ENCODE measurements at regions not wholly inside any gene's neighbourhood (a gene's known extent, or its start where the extent isn't known, plus 50 kb on each side); places are given as distances from the start of the nearest gene placed in this dataset.
A peak's percentile ranks its signal among the peaks of the same experiment; 100 is the strongest.

DNA sequence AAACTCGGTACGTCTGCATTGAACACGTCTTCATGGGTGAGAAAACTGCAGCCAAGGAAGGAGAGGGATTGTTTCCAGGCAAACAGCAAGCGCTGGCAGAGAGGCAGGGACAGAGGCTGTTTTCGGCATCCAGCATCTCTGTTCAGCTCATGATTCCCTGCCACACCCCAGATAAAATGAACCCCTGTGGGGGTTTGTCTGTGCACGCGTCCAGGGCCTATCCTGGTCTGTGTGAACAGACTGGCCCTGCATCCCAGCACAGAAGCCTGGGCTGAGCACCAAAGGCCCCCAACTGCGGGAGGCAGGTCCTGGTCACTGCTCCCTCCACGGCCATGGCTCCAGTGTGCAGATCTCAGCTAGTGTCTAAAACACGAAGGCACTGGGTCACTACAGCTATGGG, 83.3 kb upstream of the FAM20C start:
- DNase-seq (ENCODE audit: low spot score in 2 of 2): no peak
- intact Hi-C loops (cut with DNase I): no loop called here
- TF ChIP-seq, protein P1, sequence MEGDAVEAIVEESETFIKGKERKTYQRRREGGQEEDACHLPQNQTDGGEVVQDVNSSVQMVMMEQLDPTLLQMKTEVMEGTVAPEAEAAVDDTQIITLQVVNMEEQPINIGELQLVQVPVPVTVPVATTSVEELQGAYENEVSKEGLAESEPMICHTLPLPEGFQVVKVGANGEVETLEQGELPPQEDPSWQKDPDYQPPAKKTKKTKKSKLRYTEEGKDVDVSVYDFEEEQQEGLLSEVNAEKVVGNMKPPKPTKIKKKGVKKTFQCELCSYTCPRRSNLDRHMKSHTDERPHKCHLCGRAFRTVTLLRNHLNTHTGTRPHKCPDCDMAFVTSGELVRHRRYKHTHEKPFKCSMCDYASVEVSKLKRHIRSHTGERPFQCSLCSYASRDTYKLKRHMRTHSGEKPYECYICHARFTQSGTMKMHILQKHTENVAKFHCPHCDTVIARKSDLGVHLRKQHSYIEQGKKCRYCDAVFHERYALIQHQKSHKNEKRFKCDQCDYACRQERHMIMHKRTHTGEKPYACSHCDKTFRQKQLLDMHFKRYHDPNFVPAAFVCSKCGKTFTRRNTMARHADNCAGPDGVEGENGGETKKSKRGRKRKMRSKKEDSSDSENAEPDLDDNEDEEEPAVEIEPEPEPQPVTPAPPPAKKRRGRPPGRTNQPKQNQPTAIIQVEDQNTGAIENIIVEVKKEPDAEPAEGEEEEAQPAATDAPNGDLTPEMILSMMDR (IDR thresholded peaks at IDR 0.05): no peak

DNA sequence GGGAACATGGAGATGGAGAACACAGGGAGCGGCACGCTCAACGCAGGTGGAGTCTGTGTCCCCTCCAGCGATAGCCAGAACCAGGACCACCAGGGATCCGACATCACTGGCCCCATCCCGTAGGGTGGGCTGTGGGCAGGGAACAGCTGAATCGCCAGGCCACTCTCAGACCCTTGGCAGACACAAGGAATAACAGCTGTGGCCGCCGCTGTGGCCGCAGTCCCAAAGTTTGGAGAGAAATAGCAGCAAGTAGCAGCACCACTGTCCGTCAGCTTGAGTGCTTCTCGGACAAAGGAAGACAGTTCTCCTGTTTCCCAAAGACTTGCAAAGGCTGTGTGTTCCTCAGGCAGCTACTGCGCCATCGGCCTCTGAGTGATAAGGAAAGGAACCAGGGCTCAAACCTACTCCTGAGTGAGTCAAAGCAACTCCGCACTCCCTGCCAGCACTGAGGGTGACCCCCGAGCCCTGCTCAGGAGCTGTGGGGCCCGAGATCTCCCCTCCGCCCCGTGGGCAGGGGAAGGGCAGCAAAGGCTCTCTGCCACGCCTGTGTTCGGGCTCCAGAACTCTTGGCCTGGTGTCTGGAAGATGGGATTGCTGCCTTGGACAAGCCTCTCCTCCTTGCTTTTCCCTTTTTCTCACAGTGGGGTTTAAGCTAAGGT, 82.3 kb upstream of the FAM20C start:
- Histone ChIP-seq H3K4me3 (no peak overlapping the region), H3K4me1 (no peaks in the 10 kb centered on the region), H3K9me3 (peaks cover 0 to 9% of the 10 kb centered on the region in 2 donors), H3K36me3 (no peaks in the 10 kb centered on the region), H3K27ac (no peak overlapping the region), H3K27me3 (no peaks in the 10 kb centered on the region)
- intact Hi-C loops (cut with DNase I): no loop called here
- TF ChIP-seq, protein P1 (IDR thresholded peaks at IDR 0.05): no peak
- DNase-seq (ENCODE audit: low spot score in 2 of 2): peak in 1 of 2 donors; percentile 55

More for the DNA sequence above, 83.3 kb upstream of the FAM20C start:
- Histone ChIP-seq H3K4me1 (no peaks in the 10 kb centered on the region), H3K27ac (no peak overlapping the region), H3K36me3 (no peaks in the 10 kb centered on the region), H3K9me3 (peaks cover 0 to 9% of the 10 kb centered on the region in 2 donors), H3K27me3 (no peaks in the 10 kb centered on the region), H3K4me3 (no peak overlapping the region)

DNA sequence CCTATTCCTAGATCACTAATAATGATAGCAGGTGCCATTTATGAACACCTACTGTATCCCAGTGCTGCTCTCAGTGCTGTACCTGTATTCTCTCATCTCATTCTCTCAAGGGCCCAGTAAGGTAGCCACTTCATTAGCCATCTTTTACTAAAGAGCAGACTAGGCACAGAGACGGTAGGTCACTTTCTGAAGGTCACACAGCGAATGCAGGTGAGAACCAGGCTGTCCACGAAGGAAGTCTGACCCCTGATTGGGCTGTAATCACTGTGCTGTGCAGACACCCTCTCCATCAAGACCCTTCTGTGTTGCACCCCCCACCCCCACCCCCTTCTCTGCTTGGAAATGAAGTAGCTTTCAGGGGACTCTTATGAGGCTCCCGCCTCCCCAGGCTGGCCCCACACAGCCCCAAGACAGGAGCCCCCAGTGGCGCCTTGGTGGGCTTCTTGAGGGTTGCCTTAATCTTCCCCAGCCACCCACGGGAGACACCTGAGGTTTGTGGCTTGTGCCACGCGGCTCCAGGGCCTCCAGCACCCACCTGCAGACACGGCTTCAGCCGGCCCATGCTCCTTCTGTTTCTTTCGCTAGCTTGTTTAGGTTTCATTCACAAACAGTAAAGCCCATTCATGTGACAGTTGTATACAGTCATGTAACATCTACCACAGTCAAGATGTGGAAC, 81.7 kb upstream of the FAM20C start:
- Histone ChIP-seq H3K4me3 (no peak overlapping the region), H3K9me3 (peaks cover 0 to 9% of the 10 kb centered on the region in 2 donors), H3K4me1 (no peaks in the 10 kb centered on the region), H3K36me3 (no peaks in the 10 kb centered on the region), H3K27me3 (no peaks in the 10 kb centered on the region), H3K27ac (no peak overlapping the region)
- intact Hi-C loops (cut with DNase I): no loop called here
- no peak for DNase-seq (ENCODE audit: low spot score in 2 of 2)
- TF ChIP-seq, protein P1 (IDR thresholded peaks at IDR 0.05): no peak

DNA sequence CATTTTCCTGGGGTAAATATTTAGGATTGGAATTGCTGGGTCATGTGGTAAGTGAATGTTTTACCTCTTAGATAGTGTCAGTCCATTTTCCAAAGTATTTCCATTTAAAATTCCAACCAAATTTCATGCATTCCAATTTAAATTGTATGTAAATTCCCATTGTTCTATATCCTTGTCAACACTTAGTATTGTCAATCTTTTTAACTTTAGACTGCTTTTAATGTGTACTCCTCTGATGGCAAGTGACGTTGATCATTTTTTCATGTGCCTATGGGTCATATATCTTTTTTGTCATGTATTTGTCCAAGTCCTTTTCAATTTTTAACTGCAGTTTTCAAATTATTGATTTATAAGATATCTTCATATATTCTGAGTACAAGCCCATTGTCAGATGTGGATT, 80.8 kb upstream of the FAM20C start:
- no peaks in the 10 kb centered on the region for H3K4me1 ChIP-seq
- DNase-seq (ENCODE audit: low spot score in 2 of 2): no peak
- peaks cover 0 to 9% of the 10 kb centered on the region in 2 donors for H3K9me3 ChIP-seq
- intact Hi-C loops (cut with DNase I): no loop called here
- TF ChIP-seq, protein P1 (IDR thresholded peaks at IDR 0.05): no peak
- no peak overlapping the region for H3K4me3 ChIP-seq
- no peaks in the 10 kb centered on the region for H3K27me3 ChIP-seq
- H3K36me3 ChIP-seq: no peaks in the 10 kb centered on the region
- no peak overlapping the region for H3K27ac ChIP-seq

DNA sequence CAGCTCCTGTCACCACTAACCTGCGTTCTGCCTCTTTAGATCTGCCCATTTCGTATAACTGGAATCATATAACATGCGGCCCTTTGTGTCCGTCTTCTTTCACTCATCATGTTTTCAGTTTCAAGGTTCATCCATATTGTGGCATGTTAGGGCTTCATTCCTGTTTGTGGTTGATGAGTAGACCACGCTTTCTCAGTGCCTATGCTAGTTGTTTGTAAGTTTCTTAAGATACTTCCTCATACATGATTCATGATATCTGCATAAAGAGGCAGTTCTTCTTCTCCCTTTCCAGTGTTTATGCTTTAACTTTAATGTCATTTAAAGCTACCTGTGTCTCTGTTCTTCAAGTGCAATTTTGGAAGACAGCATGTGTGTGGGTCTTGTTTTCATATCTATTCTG, 79.5 kb upstream of the FAM20C start:
- Histone ChIP-seq H3K27me3 (no peaks in the 10 kb centered on the region), H3K27ac (no peak overlapping the region), H3K9me3 (peaks cover 0 to 9% of the 10 kb centered on the region in 2 donors), H3K4me3 (no peak overlapping the region), H3K36me3 (no peaks in the 10 kb centered on the region), H3K4me1 (no peaks in the 10 kb centered on the region)
- TF ChIP-seq, protein P1 (IDR thresholded peaks at IDR 0.05): no peak
- intact Hi-C loops (cut with DNase I): no loop called here
- no peak for DNase-seq (ENCODE audit: low spot score in 2 of 2)
